ENCODE measurements at regions not wholly inside any gene's neighbourhood (a gene's known extent, or its start where the extent isn't known, plus 50 kb on each side); places are given as distances from the start of the nearest gene placed in this dataset.

DNA sequence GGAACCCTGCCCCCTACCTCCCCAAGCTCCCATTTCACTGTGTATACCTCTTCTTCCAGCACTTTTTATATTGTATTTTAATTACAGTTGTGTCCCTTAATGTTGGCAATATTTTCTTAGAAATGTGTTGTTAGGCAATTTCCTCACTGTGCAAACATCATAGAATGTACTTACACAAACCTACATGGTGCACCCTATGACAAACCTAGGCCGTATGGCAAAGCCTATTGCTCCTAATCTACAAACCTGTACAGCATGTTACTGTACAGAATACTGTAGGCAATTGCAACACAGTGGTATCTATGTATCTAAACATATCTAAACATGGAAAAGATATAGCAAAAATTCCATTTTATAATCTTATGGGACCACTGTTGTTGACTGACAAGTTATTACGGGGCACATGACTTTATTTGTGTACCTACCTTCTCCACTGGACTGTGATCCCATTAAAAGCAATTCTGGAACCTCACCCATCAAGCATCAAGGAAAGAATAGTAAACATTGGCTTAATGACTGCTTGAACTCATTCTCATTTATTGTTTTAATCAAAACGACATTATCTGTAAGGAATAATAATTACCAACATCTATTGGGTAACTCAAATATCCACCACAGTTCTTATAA lies 1641.5 kb upstream of the ZEB2 start:
- DNase-seq (ENCODE audit: low read depth in 4 of 4, low spot score in 2 of 4), result no peak

DNA sequence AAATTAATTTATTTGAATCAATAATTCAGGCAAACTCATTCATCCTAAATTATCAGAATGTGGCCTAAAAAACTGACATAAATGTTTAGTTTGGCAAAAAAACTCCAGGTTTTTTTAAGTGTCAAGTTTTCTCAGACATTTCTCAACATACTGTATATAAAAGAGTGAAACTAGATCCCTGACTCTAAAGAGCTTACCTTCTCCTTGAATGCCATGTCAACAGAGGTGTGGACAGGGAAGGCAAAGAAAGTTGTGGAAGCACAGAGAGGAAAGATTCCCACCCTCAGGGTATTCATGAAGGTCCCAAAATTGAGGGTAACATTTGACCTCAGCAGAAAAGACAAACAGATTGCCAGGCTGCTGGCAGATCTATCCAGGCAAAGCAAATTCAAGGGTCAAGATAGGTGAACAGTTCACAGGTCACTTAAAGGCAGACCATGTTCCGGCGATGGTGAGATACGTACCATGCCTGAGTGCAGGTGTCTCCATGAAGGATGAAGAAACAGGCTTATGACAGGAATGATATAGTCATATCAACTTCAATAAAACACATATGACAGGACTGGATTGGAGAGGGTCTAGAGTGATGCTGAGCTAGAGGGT lies 1638.3 kb upstream of the ZEB2 start:
- DNase-seq (ENCODE audit: low read depth in 4 of 4, low spot score in 2 of 4), result no peak

DNA sequence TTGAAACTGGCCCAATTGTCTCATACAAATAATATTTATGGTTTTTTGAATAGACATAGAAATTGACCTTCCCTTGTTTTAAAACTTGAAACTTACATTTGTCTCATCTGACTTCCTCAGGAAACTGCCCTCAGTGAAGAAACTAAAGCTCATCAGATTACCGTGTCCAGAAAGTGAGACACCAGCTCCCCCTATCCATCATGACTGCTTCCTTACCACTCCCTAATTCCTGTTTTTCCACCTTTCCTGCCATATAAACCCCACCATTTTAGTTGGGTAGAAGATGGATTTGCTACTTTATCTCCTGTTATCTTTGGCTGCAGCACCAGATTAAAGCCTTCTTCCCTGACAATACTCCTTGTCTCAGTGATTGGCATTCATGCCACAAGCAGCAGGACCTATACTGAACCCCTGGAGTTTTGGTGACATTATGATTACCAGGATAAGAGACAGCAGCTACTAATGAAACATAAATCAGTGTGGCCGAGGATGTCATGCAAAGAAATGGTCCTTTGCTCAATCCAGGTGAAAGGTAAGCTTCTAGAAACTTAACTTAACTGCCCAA lies 1627.6 kb upstream of the ZEB2 start:
- no peak for DNase-seq (ENCODE audit: low read depth in 4 of 4, low spot score in 2 of 4)

DNA sequence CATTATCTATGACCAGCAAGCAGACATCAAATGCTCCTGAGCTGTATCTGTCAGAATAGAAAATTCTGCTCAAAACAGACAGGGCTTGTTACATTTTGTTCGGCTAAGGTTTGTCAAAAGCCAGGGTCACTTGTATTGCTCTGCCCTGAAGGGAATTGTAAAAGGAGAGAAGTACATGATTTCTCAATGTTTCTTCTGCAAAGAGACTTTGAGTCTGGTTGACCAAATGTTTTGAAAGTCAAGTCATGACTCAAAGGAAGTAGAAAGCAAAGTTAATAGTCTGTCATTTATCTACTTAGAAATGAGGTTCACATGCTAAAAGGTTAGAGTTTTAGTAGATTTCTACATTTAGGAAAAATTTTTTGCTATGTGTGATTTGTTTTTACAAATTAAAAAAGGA lies 1624.1 kb upstream of the ZEB2 start:
- no peak for DNase-seq (ENCODE audit: low read depth in 4 of 4, low spot score in 2 of 4)

DNA sequence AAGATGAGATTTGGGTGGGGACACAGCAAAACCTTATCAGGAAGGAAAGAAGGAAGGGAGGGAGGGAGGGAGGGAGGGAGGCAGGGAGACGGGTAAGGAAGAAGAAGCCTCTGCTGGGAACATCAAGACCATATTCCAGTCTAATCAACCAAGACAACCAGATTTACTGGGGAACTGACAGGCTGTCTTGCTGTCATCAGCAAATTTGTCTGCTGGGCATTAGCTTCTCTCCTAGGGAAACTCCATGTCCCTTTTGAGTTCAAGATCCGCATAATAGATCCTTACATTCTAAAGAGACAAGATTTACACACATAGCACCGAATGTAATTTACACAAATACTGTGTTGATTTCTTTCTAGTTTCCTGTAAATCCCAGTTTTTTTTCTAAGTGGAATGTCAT lies 1618.9 kb upstream of the ZEB2 start:
- no peak for DNase-seq (ENCODE audit: low read depth in 4 of 4, low spot score in 2 of 4)

DNA sequence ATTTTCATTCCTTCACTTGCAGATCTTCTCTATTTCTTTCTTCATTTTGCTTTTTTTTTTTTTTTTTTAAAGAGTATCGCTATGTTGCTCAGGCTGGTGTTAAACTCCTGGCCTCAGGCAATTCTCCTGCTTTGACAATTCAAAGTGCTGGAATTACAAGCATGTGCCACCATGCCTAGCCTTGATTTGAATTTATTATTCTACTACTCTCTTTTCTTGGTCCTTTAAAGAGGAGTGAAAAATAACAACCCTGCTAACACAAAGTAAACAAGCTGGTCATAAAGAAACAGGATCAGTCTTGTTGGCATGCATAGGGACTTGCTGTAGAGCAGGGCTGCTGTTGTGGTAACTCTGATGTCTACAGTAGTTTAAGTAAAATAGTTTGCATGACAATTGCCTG lies 1615.3 kb upstream of the ZEB2 start:
- peak in 3 of 4 donors; percentile 9 to 36 (median 18) for DNase-seq (ENCODE audit: low read depth in 4 of 4, low spot score in 2 of 4)

DNA sequence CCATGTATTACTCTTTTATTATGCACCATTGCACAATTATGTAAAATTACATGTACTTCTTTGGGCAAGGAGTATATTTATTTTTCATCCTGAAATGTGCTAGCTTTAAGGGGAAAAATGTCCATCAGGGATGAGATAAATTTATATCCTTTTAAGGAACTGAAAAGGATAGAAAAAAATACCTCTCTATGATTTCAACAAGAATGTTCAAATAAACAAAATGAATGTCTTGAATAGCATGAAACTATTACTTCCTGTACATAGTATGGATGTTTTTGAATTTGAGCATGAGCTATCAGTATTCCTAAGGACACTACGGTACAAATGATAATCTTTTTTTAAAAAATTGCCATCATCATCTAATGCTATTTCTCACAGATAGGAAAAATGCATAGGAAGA lies 1611.9 kb upstream of the ZEB2 start:
- no peak for DNase-seq (ENCODE audit: low read depth in 4 of 4, low spot score in 2 of 4)

DNA sequence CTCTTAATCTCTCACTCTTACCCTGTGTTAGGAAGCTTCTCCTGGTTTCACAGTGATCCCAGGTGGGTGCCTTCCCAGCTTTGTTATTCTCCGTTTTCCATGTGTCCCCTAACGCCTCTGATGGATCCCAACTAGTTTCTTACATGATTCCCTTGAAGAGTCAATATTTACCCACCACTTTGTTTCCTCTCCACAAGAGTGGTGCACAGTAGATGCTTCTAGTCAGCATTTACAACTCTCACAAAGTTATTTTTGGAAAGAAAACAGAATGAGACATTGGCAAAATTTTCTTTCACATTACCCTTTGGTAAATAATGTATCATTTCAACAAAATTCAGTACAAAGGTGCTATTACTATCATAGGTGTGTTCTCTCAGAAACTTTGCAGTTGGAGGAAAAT lies 1611.1 kb upstream of the ZEB2 start:
- DNase-seq (ENCODE audit: low read depth in 4 of 4, low spot score in 2 of 4), result no peak

DNA sequence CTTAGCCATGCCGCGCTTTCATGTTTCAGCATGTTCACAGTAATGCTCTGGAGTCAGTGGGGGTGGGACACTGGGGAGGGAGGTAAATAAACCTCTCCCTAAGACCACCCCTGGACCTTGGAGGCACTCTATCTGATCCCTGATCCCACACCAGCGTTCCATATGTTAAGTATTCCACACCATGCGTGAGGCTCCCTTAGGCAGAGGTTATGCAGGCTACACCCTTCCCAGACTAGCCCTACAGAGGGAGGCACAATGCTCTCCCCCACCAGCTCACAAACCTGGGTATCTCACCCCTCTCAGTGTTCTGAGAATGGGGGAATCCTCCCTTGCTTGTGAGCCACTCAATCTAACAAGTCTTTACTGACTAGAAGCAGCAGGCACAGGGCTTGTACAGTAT lies 1610.4 kb upstream of the ZEB2 start:
- no peak for DNase-seq (ENCODE audit: low read depth in 4 of 4, low spot score in 2 of 4)

DNA sequence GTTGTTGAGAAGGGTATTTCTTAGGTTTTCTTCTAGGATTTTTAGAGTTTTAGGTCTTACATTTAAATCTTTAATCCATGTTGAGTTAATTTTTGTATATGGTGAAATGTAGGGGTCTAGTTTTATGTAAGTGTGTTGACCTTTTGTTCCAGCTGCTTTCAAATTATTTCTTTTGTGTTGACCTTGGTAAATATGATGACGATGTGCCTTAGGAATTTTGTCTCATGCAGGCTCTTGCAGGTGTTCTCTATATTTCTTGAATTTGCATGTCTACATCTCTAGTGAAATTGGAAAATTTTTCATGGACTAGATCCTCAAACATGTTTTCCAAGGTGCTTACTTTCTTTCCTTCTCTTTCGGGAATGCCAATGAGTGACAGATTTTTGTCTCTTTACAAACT lies 1609.3 kb upstream of the ZEB2 start:
- DNase-seq (ENCODE audit: low read depth in 4 of 4, low spot score in 2 of 4), result no peak

DNA sequence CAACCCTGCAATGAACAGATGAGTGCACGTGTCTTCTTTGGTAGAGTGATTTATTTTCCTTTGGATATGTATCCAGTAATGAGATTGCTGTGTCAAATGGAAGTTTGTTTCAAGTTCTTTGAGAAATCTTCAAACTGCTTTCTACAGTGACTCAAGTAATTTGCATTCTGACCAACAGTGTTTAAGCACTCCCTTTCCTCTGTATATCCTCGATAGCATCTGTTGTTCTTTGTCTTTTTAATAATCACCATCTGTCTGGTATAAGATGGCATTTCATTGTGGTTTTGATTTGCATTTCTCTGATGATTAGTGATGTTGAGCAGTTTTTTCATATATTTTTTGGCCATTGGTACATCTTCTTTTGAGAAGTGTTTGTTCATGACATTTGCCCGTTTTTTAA lies 1608.3 kb upstream of the ZEB2 start:
- no peak for DNase-seq (ENCODE audit: low read depth in 4 of 4, low spot score in 2 of 4)

DNA sequence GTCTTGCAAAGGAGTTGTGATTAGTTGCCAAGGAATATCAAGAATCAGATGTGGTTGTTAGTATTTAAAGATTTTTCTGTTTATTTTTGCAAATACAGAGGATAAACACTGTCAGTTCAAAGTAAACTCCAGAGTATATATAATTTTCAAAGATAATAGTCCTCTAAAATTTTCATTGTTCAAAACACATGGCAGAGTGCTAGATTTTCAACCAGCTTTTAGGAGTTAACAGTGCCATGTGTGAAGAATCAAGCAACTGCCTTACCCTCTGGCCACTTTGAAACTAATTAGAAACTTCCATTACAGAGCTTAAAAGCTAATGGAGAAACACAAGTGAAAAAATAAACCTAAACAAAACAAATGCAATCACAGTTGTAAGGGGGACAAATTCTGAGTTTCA lies 1605.6 kb upstream of the ZEB2 start:
- no peak for DNase-seq (ENCODE audit: low read depth in 4 of 4, low spot score in 2 of 4)

DNA sequence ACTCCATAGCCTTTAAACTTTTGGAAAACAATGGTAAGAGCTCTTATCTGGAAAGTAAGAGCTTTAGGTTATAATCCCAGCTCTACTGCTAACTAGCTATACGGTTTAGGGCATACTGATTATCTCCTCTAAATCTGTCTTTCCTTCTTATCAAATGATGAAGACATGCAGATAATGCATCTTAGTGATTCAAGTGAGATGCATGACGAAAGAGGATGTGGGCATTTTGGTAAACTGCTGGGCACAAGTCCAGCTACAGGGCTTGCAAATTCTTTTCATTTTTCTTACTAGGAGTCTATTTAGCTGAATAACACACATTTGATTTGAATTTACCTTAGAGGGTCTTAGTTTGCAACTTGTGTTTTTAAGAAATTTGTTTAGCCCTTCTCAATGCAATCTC lies 1604.8 kb upstream of the ZEB2 start:
- DNase-seq (ENCODE audit: low read depth in 4 of 4, low spot score in 2 of 4), result no peak

DNA sequence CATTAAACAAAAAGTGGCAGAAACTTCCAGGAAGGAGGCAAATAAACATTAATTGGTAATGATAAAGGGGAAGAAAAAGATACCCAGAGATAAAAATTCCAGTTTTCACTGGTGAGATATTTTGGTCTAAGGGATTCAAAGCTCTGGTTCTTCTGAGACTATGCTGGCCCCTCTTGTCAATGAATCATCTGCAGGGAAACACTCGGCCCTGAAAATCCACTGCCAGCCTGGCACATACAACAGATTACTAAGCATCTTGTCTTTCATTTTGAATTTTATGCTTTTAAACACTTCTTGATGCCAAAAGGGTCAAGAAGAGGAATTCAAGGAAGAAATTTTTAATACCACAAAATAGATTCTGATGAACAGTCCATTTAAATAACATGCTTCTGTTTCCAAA lies 1603.8 kb upstream of the ZEB2 start:
- DNase-seq (ENCODE audit: low read depth in 4 of 4, low spot score in 2 of 4), result no peak

DNA sequence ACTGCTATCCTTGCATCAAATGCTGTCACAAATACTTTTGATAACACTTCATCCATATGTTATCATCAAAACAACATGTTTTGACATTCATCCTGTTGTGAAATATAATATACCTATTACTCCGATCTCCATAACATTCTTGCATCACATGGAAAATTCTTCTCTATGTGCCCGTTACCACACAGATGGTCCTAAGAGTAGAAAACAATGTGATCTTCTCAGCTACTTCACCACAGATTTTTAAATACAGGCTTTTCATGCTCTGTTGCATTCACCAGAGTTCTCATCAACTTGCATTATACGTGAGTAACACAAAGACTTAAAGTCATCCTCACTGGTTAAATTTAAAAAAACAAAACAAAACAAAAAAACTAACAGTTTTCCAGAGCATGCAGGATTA lies 1603.3 kb upstream of the ZEB2 start:
- DNase-seq (ENCODE audit: low read depth in 4 of 4, low spot score in 2 of 4), result no peak

DNA sequence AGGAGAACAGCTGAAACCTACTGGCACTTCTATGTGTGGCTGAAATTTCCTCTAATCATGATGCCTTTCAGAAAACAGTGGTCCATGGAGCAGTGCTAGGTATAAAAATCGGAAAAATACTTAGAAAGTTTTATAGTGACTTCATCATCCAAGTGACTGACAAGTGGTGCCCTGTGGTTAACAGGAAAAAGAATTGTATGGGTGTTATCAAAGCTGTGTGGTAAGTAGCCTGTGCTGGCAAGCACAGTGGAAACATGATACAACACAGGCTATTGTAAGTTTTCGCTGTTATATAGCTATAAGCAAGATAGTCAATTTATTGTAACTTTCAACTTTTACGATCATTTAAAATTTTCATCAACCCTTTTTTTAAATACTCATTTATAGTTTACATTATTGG lies 1599.7 kb upstream of the ZEB2 start:
- DNase-seq (ENCODE audit: low read depth in 4 of 4, low spot score in 2 of 4), result no peak

DNA sequence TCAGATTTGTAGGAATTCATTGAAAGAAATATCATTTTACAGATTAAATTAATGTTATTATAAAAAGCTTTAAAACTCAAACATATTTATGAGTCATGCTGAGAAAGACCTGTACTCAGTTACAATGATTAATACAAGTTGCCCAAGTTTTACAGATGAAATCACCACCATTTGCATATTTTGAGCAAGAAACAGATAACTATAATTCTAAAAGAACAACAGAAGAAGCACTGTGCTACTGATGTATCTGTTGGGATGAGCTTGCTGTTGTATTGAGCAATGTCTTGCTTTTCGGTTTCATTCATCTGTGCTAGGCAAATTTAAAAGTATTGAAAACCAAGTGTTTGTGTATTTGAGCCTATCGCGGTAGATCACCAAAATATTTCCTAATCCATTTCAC lies 1589.1 kb upstream of the ZEB2 start:
- DNase-seq (ENCODE audit: low read depth in 4 of 4, low spot score in 2 of 4), result no peak

DNA sequence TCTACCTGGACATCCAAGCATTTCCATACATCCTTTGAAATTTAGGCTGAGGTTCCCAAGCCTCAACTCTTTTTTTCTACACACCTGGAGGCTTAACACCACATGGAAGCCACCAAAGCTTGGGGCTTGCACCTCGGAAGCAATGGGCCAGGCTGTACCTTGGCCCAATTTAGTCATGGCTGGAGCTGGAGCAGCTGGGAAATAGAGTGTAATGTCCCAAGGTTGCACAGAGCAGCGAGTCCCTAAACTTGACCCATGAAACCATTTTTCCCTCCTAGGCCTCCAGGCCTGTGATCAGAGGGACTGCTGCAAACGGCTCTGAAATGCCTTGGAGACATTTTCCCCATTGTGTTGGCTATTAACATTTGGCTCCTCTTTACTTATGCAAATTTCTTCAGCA lies 1574.3 kb upstream of the ZEB2 start:
- DNase-seq (ENCODE audit: low read depth in 4 of 4, low spot score in 2 of 4), result no peak

DNA sequence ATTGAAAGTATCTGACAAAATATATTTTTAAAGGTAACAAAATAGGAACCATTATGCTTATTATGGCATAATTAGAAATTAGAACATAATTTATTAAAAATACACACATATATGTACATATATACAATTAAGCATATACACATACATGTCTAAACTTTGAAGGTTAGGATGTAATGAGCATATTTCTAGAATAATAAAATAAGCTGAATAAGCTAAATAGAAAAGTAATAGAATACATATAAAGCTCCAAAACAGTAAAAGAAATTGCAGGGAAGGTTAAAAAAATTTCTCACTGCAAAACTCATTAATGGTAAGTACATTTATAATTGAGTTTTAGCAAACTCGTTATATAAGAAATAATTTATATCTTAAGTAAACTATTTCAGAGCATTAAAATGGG lies 1561.5 kb upstream of the ZEB2 start:
- DNase-seq (ENCODE audit: low read depth in 4 of 4, low spot score in 2 of 4), result no peak

DNA sequence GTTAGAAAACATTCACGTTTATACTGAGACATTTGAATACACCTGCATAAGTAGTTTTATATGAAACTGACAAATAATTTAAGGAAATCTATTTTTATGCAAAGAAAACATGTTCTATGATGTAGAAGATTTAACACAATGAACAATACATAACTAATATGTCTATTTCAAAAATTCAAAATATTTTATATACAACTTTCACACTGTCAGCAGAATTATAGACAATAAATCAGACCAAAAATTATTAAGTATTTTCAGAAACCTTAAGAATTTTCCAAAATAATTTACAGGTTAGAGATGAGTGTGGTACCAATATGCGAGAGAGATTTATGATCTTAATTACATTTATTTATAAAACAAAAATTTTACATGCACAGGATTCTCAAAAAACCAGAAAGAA lies 1561.0 kb upstream of the ZEB2 start:
- DNase-seq (ENCODE audit: low read depth in 4 of 4, low spot score in 2 of 4), result no peak

DNA sequence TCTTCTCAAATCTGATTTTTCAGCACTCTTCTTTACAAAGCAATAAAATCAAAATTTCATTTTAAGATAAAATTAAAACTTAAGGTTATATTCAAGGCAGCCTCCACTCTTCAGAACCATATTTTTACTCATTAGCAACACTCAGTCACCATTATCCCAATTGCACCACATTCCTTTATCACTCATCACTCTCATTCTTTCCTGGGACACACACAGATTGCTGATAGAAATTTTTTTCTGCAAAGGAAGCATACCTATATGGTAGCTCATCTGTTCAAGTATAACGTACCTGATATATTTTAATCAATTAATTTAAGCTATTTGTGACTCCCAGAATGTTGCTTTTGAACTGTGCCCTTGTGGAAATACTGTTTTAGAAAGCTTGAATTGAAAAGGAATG lies 1559.3 kb upstream of the ZEB2 start:
- DNase-seq (ENCODE audit: low read depth in 4 of 4, low spot score in 2 of 4), result no peak

DNA sequence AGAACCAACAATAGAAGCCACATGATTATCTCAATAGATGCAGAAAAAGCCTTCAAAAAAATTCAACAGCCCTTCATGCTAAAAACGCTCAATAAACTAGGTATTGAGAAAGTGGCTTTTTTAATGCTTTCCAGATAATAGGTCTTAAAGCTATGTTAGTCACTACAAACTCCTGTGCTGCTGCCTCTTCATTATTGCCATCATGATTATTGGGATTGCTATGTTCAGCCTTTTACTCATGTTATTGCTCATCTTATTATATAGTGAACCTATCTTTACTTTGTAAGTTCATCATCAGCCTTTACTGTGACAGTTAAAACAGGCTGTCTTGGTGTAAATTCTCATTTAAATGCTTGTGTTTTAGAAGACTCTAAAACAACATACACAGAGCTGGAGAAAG lies 1557.2 kb upstream of the ZEB2 start:
- DNase-seq (ENCODE audit: low read depth in 4 of 4, low spot score in 2 of 4), result no peak

DNA sequence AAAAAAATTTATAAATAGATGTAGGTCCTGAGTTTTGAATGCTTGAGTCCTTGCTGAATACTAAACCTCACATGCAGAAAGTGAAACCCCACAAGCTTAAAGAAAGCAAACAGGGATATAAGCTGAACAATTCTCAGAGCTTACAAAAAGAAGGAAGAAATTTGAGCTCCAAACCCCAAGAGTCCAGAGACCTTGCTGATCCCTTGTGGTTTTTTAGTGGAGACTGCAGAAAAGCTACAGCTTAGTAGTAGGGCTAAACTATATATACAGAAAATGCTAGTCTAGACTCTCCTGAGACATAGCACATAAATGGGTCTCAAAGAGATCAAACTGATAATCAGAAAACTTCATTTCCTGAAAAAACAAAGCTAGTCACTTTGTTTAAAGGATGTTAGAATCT lies 1548.1 kb upstream of the ZEB2 start:
- DNase-seq (ENCODE audit: low read depth in 4 of 4, low spot score in 2 of 4), result no peak

Data from left renal cortex interstitium (tissue), 4 donors.